22Rv1 (cell line): ENCODE measurements at regions not wholly inside any gene's neighbourhood (a gene's known extent, or its start where the extent isn't known, plus 50 kb on each side); places are given as distances from the start of the nearest gene placed in this dataset.

Source experiments
- H3K27ac ChIP-seq: fragments of 450-650 bp; 2 replicates; pipeline ENCODE4 v1.5.1; 2017
- CTCF ChIP-seq: fragments of 450-650 bp; IDR thresholded peaks from 2 replicates; pipeline ENCODE4 v1.5.1; 2017; ENCODE audit warnings: mild to moderate bottlenecking
- ZFX ChIP-seq: fragments of 450-650 bp; IDR thresholded peaks from 2 replicates; pipeline ENCODE4 v1.6.1; 2017; ENCODE audit warnings: antibody characterized with exemption, borderline replicate concordance

GRCh38 chr22:26851125-26851524 lies 193.7 kb downstream of the MIAT start:
- no peak for TF ChIP-seq CTCF
- no peak for TF ChIP-seq ZFX
- H3K27ac ChIP-seq = no peak overlapping the region

- TF ChIP-seq ZFX = no peak
Measured at GRCh38 chr22:26852176-26852575, 194.8 kb downstream of the MIAT start.

GRCh38 chr22:26853071-26853470 lies 195.7 kb downstream of the MIAT start:
- H3K27ac ChIP-seq = no peak overlapping the region
- TF ChIP-seq ZFX = no peak
- TF ChIP-seq CTCF = no peak

More at GRCh38 chr22:26852176-26852575, 194.8 kb downstream of the MIAT start:
- H3K27ac ChIP-seq = no peak overlapping the region

- H3K27ac ChIP-seq = no peak overlapping the region
- TF ChIP-seq ZFX = no peak
- TF ChIP-seq CTCF = no peak
Measured at GRCh38 chr22:26853495-26853894, 196.1 kb downstream of the MIAT start.

- H3K27ac ChIP-seq = no peak overlapping the region
- no peak for TF ChIP-seq ZFX
- TF ChIP-seq CTCF = no peak
Measured at GRCh38 chr22:26857169-26857568, 199.8 kb downstream of the MIAT start.

- TF ChIP-seq ZFX (no peak), CTCF (no peak)
- H3K27ac ChIP-seq = no peak overlapping the region
Measured at GRCh38 chr22:26860301-26860700, 202.9 kb downstream of the MIAT start.

GRCh38 chr22:26865021-26865420 lies 207.6 kb downstream of the MIAT start:
- no peak overlapping the region for H3K27ac ChIP-seq
- TF ChIP-seq CTCF (no peak), ZFX (no peak)

GRCh38 chr22:26883393-26883792 lies 226.0 kb downstream of the MIAT start:
- TF ChIP-seq CTCF = no peak
- no peak for TF ChIP-seq ZFX
- no peak overlapping the region for H3K27ac ChIP-seq
